Glutamatergic neuron (in vitro differentiated cells): ENCODE measurements at regions not wholly inside any gene's neighbourhood (a gene's known extent, or its start where the extent isn't known, plus 50 kb on each side); places are given as distances from the start of the nearest gene placed in this dataset.

Source experiments
- DNase-seq: peaks from one replicate; pipeline ENCODE4 v3.0.0; 2022
- H3K27ac Mint-ChIP-seq: one replicate; pipeline ENCODE4 v1.8.0; 2020; ENCODE audit warnings: mild to moderate bottlenecking, mixed read lengths, inconsistent platforms; ENCODE audit not compliant: unreplicated experiment
- H3K27me3 Mint-ChIP-seq: one replicate; pipeline ENCODE4 v1.8.0; 2020; ENCODE audit warnings: mild to moderate bottlenecking, moderate library complexity, mixed read lengths, inconsistent platforms; ENCODE audit not compliant: unreplicated experiment
- H3K36me3 Mint-ChIP-seq: one replicate; pipeline ENCODE4 v1.8.0; 2020; ENCODE audit warnings: mild to moderate bottlenecking, mixed read lengths, inconsistent platforms; ENCODE audit not compliant: unreplicated experiment
- H3K4me1 Mint-ChIP-seq: one replicate; pipeline ENCODE4 v1.8.0; 2020; ENCODE audit warnings: mild to moderate bottlenecking, low read depth, mixed read lengths, inconsistent platforms; ENCODE audit not compliant: unreplicated experiment
- H3K4me3 Mint-ChIP-seq: one replicate; pipeline ENCODE4 v1.8.0; 2020; ENCODE audit warnings: mild to moderate bottlenecking, mixed read lengths, inconsistent platforms; ENCODE audit not compliant: unreplicated experiment
- H3K9me3 Mint-ChIP-seq: one replicate; pipeline ENCODE4 v1.8.0; 2020; ENCODE audit warnings: mild to moderate bottlenecking, moderate library complexity, mixed read lengths, inconsistent platforms; ENCODE audit not compliant: unreplicated experiment
- CTCF ChIP-seq: fragments of 200-600 bp; sonication (generic); IDR thresholded peaks from one replicate; pipeline ENCODE4 v1.5.0; 2021; ENCODE audit not compliant: partially characterized antibody, unreplicated experiment

GRCh38 chr3:28188686-28189085, 52.7 kb upstream of the CMC1 start:
- peaks cover 3% of the 10 kb centered on the region for H3K27me3 Mint-ChIP-seq
- TF ChIP-seq CTCF, result no peak
- H3K36me3 Mint-ChIP-seq, result no peaks in the 10 kb centered on the region
- H3K9me3 Mint-ChIP-seq, result no peaks in the 10 kb centered on the region
- no peak overlapping the region for H3K4me3 Mint-ChIP-seq
- H3K27ac Mint-ChIP-seq, result no peak overlapping the region
- no peaks in the 10 kb centered on the region for H3K4me1 Mint-ChIP-seq
- DNase-seq, result no peak

GRCh38 chr3:28191363-28191762, 50.1 kb upstream of the CMC1 start:
- Mint-ChIP-seq H3K9me3 (no peaks in the 10 kb centered on the region), H3K27me3 (peaks cover 3% of the 10 kb centered on the region), H3K4me1 (no peaks in the 10 kb centered on the region), H3K27ac (no peak overlapping the region), H3K36me3 (no peaks in the 10 kb centered on the region), H3K4me3 (no peak overlapping the region)
- DNase-seq, result no peak
- TF ChIP-seq CTCF, result no peak
